PC-9 (cell line): ENCODE measurements at regions not wholly inside any gene's neighbourhood (a gene's known extent, or its start where the extent isn't known, plus 50 kb on each side); places are given as distances from the start of the nearest gene placed in this dataset.
A peak's percentile ranks its signal among the peaks of the same experiment; 100 is the strongest.

Experiments
- BruUV-seq: library from RNA; stranded (reverse); fragments of 400-500 nt; replicated peaks from 2 replicates; lab custom pipeline; 2021; lab: Mats Ljungman, UMichigan
- CTCF ChIA-PET: fragments of 300-600 bp; sonication (Branson Sonifier 250); formaldehyde crosslinking; loops from one replicate; lab custom pipeline; 2022; ENCODE audit warnings: antibody characterized with exemption; lab: Charles Lee
- POLR2A ChIA-PET: fragments of 300-600 bp; sonication (Branson Sonifier 250); formaldehyde crosslinking; loops from one replicate; lab custom pipeline; 2022; ENCODE audit warnings: antibody characterized with exemption; ENCODE audit not compliant: unreplicated experiment; lab: Charles Lee
- DNase-seq, 2 experiments: peaks; one replicate each; pipeline versions ENCODE4 v3.0.0 to v3.0.0-alpha.2; 2015 to 2022; ENCODE audit warnings: mixed read lengths in 1 of 2
- H2AFZ ChIP-seq: fragments of 200-600 bp; sonication (generic); 2 replicates; pipeline ENCODE4 v1.8.1; 2017; ENCODE audit warnings: antibody characterized with exemption
- H3F3A ChIP-seq: fragments of 200-600 bp; sonication (generic); 2 replicates; pipeline ENCODE4 v1.8.1; 2017; ENCODE audit warnings: antibody characterized with exemption, mild to moderate bottlenecking, low read depth; ENCODE audit not compliant: insufficient read depth
- H3K27ac ChIP-seq: fragments of 200-600 bp; sonication (generic); 2 replicates; pipeline ENCODE4 v1.6.1; 2016; ENCODE audit warnings: mixed run types
- H3K27me3 ChIP-seq: fragments of 200-600 bp; sonication (generic); 2 replicates; pipeline ENCODE4 v1.6.1; 2016; ENCODE audit warnings: low read depth, mixed run types; ENCODE audit not compliant: insufficient read depth
- H3K36me3 ChIP-seq: fragments of 200-600 bp; sonication (generic); 2 replicates; pipeline ENCODE4 v1.6.1; 2016; ENCODE audit warnings: low read depth, mixed run types
- H3K4me1 ChIP-seq: fragments of 200-600 bp; sonication (generic); replicated peaks from 2 replicates; pipeline ENCODE4 v1.6.1; 2016; ENCODE audit warnings: mixed run types; ENCODE audit not compliant: insufficient read depth
- H3K4me2 ChIP-seq: fragments of 200-600 bp; sonication (generic); 2 replicates; pipeline ENCODE4 v1.6.1; 2017; ENCODE audit warnings: mixed run types
- H3K4me3 ChIP-seq: fragments of 200-600 bp; sonication (generic); 2 replicates; pipeline ENCODE4 v1.6.1; 2016; ENCODE audit warnings: mixed run types
- H3K79me2 ChIP-seq: fragments of 200-600 bp; sonication (generic); 2 replicates; pipeline ENCODE4 v1.6.1; 2017; ENCODE audit warnings: low read depth, mixed run types
- H3K9me2 ChIP-seq: fragments of 200-600 bp; sonication (generic); 2 replicates; pipeline ENCODE4 v1.8.1; 2017; ENCODE audit warnings: mild to moderate bottlenecking; ENCODE audit not compliant: insufficient read depth
- H3K9me3 ChIP-seq: fragments of 200-600 bp; sonication (generic); 2 replicates; pipeline ENCODE4 v1.8.1; 2016; ENCODE audit warnings: low read depth; ENCODE audit not compliant: insufficient read depth
- H4K20me1 ChIP-seq: fragments of 200-600 bp; sonication (generic); 2 replicates; pipeline ENCODE4 v1.8.1; 2017; ENCODE audit not compliant: insufficient read depth
- EZH2 ChIP-seq: fragments of 200-600 bp; sonication (generic); IDR thresholded peaks from 2 replicates; pipeline ENCODE4 v1.8.0; 2017; ENCODE audit warnings: antibody characterized with exemption, low read depth
- intact Hi-C: fragments of 100-400 bp; cut with micrococcal nuclease; formaldehyde crosslinking; loops from one replicate; pipeline ENCODE4 v1.10.0; 2022; ENCODE audit not compliant: unreplicated experiment
- TF ChIP-seq, protein P1 (sequence below): fragments of 200-600 bp; sonication (generic); conservative IDR thresholded peaks from 2 replicates; pipeline ENCODE4 v1.6.1; 2017; ENCODE audit warnings: mixed run types, antibody characterized with exemption, mild to moderate bottlenecking, moderate library complexity

DNA sequence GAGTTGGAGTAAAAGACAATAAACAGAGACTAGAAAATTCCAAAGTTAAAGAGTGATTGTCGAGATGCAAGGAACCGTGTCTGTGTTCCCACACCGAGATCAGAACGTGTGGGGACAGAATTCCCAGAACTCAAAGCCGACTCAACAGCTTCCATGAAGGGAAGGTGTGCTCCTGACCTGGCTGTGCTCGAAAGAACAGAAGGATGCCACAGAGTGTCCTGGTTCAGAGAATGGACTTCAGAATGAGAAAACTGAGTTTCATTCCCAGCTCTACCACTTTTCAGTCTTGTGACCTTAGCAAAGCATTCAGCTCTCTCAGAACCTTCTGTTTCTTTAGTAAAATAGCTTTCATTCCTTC lies 420.0 kb upstream of the SLC30A5 start:
- no peaks in the 10 kb centered on the region for H3K9me2 ChIP-seq
- no peaks in the 10 kb centered on the region for H4K20me1 ChIP-seq
- H3K27me3 ChIP-seq: no peaks in the 10 kb centered on the region
- H3K36me3 ChIP-seq: no peaks in the 10 kb centered on the region
- H3K9me3 ChIP-seq: no peaks in the 10 kb centered on the region
- intact Hi-C loops: no loop called here
- no peak overlapping the region for H3K4me3 ChIP-seq
- no peak overlapping the region for H2AFZ ChIP-seq
- DNase-seq: no peak
- no peak overlapping the region for H3K27ac ChIP-seq
- ChIA-PET POLR2A (no interaction called here), CTCF (no interaction called here)
- no peaks in the 10 kb centered on the region for H3F3A ChIP-seq
- BruUV-seq: no TSS peak
- no peak overlapping the region for H3K4me2 ChIP-seq
- H3K4me1 ChIP-seq: no peaks in the 10 kb centered on the region
- no peak for TF ChIP-seq EZH2
- TF ChIP-seq, protein P1, sequence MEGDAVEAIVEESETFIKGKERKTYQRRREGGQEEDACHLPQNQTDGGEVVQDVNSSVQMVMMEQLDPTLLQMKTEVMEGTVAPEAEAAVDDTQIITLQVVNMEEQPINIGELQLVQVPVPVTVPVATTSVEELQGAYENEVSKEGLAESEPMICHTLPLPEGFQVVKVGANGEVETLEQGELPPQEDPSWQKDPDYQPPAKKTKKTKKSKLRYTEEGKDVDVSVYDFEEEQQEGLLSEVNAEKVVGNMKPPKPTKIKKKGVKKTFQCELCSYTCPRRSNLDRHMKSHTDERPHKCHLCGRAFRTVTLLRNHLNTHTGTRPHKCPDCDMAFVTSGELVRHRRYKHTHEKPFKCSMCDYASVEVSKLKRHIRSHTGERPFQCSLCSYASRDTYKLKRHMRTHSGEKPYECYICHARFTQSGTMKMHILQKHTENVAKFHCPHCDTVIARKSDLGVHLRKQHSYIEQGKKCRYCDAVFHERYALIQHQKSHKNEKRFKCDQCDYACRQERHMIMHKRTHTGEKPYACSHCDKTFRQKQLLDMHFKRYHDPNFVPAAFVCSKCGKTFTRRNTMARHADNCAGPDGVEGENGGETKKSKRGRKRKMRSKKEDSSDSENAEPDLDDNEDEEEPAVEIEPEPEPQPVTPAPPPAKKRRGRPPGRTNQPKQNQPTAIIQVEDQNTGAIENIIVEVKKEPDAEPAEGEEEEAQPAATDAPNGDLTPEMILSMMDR: no peak
- no peaks in the 10 kb centered on the region for H3K79me2 ChIP-seq

GRCh38 chr5:68679041-68679440 lies 414.8 kb upstream of the SLC30A5 start:
- no peak for TF ChIP-seq EZH2
- TF ChIP-seq, protein P1: no peak
- Histone ChIP-seq H3K4me3 (no peak overlapping the region), H2AFZ (no peak overlapping the region), H3K9me3 (peaks cover 11% of the 10 kb centered on the region), H3K79me2 (no peaks in the 10 kb centered on the region), H3K27ac (no peak overlapping the region), H3K36me3 (no peaks in the 10 kb centered on the region), H3K4me2 (no peak overlapping the region), H3K9me2 (no peaks in the 10 kb centered on the region), H4K20me1 (no peaks in the 10 kb centered on the region), H3K27me3 (no peaks in the 10 kb centered on the region), H3K4me1 (peaks cover 25% of the 10 kb centered on the region), H3F3A (peaks cover 11% of the 10 kb centered on the region; the same call in 1 of the 2 replicates)
- CTCF ChIA-PET: no interaction called here
- intact Hi-C loops: no loop called here
- POLR2A ChIA-PET: no interaction called here
- no peak for DNase-seq
- BruUV-seq: no TSS peak

DNA sequence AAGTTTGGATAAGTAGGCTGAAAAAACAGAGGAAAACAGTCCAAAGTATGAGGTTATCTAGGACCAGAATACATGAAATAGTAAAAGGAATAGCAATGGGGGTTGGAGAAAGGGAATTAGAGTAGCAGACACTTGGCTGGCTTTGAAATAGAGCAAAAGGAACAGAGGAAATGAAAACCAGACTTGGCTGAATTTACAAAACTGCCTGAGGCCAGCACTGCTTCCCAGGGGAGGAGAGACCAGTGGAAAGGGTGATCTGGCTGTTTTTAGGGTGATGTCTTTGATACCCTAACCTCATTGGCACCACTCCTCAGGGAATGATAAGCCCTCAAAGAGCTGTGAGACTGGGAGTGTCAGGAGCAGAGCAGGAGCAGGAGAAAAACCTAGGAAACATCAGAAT lies 413.4 kb upstream of the SLC30A5 start:
- CTCF ChIA-PET: no interaction called here
- no peak overlapping the region for H3K27ac ChIP-seq
- peaks cover 18% of the 10 kb centered on the region for H3K9me3 ChIP-seq
- no peaks in the 10 kb centered on the region for H3K79me2 ChIP-seq
- H3F3A ChIP-seq: peaks cover 19% of the 10 kb centered on the region; the same call in 1 of the 2 replicates
- H3K27me3 ChIP-seq: no peaks in the 10 kb centered on the region
- H2AFZ ChIP-seq: no peak overlapping the region
- H4K20me1 ChIP-seq: no peaks in the 10 kb centered on the region
- no peak for TF ChIP-seq EZH2
- TF ChIP-seq, protein P1: no peak
- H3K4me1 ChIP-seq: peaks cover 31% of the 10 kb centered on the region
- H3K36me3 ChIP-seq: no peaks in the 10 kb centered on the region
- POLR2A ChIA-PET: no interaction called here
- intact Hi-C loops: loop anchor here (5.0 to 10.0 kb wide), 3 partner anchors 136 to 393 kb away; no protein-coding TSS in a partner anchor
- no peak overlapping the region for H3K4me3 ChIP-seq
- BruUV-seq: no TSS peak
- no peaks in the 10 kb centered on the region for H3K9me2 ChIP-seq
- H3K4me2 ChIP-seq: peak overlapping the region; percentile 39; the same call in 1 of the 2 replicates
- no peak for DNase-seq
